ENCODE measurements at regions not wholly inside any gene's neighbourhood (a gene's known extent, or its start where the extent isn't known, plus 50 kb on each side); places are given as distances from the start of the nearest gene placed in this dataset.

DNA sequence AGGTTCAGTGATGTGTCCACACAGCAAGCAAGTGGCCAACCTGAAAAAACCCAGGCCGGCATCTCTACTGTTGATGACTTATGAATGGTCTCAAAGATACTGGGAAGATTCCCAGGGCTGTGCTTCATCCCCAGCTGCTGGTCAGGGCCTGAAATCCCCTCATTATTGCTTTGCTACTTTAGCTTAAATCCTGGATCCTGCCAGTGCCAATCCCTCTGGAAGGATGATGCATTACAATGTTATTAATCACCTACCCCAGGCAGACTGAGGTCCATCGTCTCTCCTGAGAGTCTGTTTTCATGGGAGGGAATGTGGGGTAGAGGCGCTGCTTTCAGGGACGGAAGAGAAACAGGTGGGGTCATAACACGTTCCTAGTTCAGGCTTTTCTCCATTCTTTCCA is 371.6 kb downstream of the RPS24 start:
- no peak for TF ChIP-seq POLR2A (IDR thresholded peaks at IDR 0.05)
- TF ChIP-seq, protein P1, sequence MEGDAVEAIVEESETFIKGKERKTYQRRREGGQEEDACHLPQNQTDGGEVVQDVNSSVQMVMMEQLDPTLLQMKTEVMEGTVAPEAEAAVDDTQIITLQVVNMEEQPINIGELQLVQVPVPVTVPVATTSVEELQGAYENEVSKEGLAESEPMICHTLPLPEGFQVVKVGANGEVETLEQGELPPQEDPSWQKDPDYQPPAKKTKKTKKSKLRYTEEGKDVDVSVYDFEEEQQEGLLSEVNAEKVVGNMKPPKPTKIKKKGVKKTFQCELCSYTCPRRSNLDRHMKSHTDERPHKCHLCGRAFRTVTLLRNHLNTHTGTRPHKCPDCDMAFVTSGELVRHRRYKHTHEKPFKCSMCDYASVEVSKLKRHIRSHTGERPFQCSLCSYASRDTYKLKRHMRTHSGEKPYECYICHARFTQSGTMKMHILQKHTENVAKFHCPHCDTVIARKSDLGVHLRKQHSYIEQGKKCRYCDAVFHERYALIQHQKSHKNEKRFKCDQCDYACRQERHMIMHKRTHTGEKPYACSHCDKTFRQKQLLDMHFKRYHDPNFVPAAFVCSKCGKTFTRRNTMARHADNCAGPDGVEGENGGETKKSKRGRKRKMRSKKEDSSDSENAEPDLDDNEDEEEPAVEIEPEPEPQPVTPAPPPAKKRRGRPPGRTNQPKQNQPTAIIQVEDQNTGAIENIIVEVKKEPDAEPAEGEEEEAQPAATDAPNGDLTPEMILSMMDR (IDR thresholded peaks at IDR 0.05): no peak

Data from tibial nerve (tissue), 3 donors.